M059J (cell line): ENCODE measurements at regions not wholly inside any gene's neighbourhood (a gene's known extent, or its start where the extent isn't known, plus 50 kb on each side); places are given as distances from the start of the nearest gene placed in this dataset.
"Not testable (repeated sequence)": the region's sequence is repeated elsewhere in the genome, so short reads cannot be mapped to it uniquely, and the experiment has no call there.

Experiments
- DNase-seq: peaks from one replicate; pipeline ENCODE4 v3.0.0-alpha.2; 2012; ENCODE audit warnings: low read depth

- DNase-seq, result no peak
Measured at GRCh38 chr1:60274422-60275290, 201.1 kb upstream of the C1orf87 start.

DNA sequence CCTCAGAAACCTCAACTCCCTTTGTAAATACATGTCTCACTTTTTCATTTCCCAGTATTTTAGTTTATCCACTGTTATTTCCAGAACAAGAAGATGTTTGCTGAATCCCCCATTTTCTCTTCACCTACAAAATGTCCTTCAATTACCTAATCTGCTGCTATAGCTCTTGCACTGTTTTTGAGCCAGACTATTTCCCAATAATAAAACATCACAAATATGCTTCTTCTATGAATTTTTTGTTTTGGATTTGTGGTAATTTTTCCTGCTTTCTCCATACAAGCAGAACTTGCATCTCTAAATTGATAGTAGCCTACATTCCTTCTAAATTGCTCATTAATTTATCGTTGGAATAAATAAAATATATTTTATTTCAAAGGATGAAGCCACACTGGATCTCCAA lies 199.6 kb upstream of the C1orf87 start:
- no peak for DNase-seq

- no peak for DNase-seq
Measured at GRCh38 chr1:60271041-60271440, 197.5 kb upstream of the C1orf87 start.

- no peak for DNase-seq
Measured at GRCh38 chr1:60268451-60268850, 194.9 kb upstream of the C1orf87 start.

DNA sequence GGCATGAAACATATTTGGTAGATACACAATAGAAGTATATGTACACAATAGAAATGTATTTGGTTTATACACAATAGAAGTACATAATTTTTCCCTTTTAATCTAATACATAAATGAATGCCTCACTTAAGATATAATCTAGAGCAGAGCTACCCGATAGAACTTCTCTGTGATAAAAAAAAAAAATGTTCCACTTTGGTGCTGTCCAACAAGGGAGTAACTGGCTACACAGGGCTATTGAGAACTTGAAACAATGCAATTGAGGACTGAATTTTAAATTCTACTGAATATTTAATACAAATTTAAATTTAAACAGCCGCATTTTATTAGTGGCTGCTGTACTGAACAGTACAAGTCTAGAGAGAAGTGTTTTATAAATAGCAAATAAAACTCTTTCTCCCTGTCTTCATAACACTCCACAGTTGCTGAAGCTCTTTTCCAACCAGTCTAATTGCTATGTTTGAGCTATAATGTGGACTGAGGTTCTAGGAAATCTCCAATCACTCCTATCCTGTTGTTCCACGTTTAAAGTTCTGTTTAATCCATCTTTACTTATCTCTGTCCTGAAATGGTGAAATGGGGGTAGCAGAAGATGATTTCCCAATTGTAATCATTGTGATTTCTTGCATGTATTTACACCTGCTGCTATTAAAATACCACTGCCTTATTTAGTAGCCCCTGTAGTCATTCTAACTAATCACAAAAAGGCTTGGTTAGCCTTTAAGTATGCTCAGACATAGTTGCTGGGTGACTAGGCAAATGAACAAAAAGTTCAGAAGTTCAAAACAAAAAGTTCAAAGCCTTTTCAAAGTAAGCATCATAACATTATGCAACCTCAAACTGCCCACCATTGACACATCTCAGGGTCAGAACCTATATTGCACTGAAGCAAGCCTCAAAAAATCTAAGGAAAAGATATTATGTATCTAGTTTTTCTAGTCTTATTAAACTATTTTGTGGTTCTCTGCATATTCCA lies 192.3 kb upstream of the C1orf87 start:
- no peak for DNase-seq

DNA sequence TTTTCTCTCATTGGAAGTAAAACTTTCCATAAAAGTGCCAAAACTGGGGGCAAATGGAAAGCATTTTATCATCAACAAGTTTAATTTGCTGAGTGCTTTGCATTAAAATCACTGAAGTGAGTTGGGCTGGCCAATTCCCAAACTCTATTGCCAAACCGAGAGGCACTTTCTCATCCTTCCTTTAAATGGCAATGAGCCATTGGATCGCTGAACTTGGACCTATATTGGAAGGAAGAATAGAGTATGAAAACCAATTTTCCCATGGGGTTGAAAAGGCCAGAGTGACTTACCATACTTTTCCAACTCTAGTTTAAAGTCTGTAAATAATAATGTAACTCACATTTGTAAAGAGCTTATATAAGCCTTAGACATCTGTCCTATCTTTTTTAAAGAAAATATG lies 189.1 kb upstream of the C1orf87 start:
- DNase-seq, result no peak

DNA sequence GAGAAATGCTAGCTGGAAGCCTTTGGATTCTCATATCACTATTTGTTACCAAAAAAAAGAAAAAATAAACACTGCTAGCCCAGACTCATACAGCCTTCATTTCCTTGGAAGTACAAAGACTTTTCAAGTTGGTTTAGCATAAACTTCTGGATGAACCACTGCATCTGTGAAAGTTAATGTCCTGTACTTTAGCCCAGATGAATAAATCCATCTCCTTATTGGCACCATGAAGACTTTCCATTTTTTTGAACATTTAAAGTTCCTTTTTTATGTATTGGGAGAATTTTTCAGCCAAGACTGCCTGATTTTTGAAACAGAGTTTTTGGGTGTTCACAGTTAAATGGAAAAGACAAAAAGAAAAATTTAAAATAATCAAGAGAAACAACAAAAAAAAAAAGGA lies 184.0 kb upstream of the C1orf87 start:
- no peak for DNase-seq

- no peak for DNase-seq
Measured at GRCh38 chr1:60255565-60255964, 182.0 kb upstream of the C1orf87 start.

DNA sequence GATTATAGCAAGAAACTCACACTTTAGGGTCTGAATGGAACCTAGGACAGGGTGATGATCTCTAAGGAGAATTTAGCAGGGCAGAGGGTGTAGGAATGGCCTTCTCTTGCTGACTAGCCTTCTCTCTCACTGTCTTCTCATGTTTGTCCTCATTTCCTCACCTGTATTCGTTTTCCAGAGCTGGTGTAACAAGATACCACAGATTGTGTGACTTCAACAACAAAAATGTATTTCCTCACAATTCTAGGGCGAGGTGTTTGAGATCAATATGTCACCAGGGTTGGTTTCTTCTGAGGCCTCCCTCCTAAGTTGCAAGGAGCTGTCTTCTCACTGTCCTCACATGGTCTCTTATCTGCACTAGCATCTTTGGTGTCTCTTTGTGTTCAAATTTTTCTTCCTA lies 177.9 kb upstream of the C1orf87 start:
- no peak for DNase-seq

DNA sequence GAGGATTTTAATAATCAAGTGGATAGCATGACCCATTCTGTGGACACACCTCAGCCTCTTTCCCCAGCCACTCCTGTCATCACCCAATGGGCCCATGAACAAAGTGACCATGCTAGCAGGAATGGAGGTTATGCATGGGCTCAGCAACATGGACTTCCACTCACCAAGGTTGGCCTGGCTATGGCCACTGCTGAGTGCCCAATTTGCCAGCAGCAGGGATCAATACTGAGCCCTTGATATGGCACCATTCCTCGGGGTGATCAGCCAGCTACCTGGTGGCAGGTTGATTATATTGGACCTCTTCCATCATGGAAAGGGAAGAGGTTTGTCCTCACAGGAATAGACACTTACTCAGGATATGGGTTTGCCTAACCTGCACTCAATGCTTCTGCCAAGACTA lies 173.9 kb upstream of the C1orf87 start:
- not testable (repeated sequence) for DNase-seq

DNA sequence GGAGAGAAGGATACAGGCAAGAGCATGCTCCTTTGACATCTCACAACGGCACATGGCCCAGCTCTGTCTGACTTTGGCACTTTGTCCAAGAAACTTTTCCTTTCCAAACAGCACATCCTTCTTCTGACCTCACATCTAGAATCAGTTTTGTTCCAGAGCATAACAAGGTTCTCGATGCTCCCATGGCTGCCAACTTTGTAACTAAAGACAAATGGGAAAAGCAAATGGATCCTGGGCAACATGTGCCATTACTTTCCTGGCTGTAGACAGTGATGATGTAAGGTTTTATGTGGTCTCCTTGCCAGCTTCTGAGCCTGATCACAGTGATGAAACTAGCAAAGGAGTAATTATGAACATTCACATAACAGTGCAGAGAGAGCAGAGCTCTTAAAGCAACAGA lies 171.8 kb upstream of the C1orf87 start:
- no peak for DNase-seq

DNA sequence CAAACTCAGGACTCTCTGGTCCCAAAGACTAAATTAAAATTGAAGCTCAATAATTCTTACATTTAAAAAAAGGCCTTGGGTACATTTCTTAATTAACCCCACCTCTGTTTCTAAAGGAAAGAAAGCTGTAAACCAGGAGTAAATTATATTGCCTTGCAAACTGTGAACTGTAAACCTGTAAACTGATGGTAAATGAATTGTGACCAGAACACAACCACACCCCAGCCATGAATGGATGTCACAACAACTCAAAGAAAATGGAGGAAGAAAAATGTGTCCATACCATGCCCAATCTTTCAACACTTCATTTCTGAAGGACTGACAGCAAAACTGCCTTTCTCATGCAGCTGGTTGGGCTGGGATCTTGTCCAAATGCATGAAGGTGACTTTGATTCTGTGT lies 171.3 kb upstream of the C1orf87 start:
- DNase-seq, result no peak

DNA sequence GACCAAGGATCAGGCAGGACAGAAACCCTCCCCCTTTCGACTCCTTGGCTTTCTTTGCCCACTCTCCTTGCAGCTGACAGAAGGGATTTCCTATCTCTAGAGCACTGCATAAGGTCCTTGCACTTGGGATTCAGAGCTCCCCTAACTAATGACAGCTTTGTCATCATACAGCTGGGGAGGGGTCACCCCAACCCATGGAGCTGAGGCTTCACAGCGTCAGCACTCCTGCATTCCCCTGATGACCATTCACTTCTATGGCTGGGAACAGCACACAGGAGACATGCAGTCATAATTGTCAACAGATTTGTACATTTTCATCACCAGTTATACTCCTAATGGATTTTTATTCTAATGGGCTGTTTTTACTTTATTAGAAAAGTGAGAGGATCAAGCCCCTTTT lies 161.7 kb upstream of the C1orf87 start:
- no peak for DNase-seq

GRCh38 chr1:60234776-60235175 lies 161.2 kb upstream of the C1orf87 start:
- DNase-seq, result no peak

GRCh38 chr1:60229821-60230220 lies 156.3 kb upstream of the C1orf87 start:
- DNase-seq, result no peak

DNA sequence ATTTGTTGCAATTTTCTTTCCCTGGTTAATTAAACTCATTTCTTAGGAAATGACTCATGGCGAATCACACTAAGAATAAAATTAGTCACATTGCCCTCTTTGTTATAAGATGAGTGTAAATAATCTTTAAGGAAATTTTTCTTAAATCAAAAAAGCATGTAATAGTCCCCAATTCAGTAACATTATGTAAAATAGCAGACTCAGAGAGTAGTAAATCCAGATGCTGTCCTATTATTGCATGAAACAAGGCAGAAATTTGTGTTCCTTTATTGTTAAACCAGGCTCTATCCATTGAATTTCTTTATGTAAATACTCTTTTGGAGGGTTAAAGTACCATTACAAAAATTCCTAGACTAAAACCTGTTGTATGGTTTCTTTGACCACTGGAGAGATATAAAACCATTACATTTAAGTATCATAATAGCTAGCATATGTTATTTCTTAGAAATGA lies 154.5 kb upstream of the C1orf87 start:
- no peak for DNase-seq

- no peak for DNase-seq
Measured at GRCh38 chr1:60227601-60228000, 154.0 kb upstream of the C1orf87 start.

- no peak for DNase-seq
Measured at GRCh38 chr1:60225486-60225885, 151.9 kb upstream of the C1orf87 start.

- no peak for DNase-seq
Measured at GRCh38 chr1:60224523-60224922, 151.0 kb upstream of the C1orf87 start.

DNA sequence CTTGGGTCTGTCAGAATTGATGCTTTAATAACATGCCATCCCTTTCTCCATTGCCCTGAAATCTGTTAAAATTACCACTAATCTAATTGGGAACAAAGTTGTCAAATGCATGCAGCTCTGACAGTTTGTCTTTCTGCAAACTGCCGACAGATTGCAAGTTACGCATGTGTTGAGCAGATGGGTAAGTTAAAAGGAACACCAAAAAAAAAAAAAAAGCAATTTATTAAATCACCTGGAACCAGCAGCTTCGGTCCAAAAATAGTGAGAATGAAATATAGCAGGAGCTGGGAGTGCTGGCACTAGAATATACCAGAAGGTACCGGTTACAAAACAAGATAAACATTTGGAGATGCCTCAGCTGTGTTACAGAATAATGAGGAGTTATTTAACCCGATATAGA lies 149.6 kb upstream of the C1orf87 start:
- no peak for DNase-seq

DNA sequence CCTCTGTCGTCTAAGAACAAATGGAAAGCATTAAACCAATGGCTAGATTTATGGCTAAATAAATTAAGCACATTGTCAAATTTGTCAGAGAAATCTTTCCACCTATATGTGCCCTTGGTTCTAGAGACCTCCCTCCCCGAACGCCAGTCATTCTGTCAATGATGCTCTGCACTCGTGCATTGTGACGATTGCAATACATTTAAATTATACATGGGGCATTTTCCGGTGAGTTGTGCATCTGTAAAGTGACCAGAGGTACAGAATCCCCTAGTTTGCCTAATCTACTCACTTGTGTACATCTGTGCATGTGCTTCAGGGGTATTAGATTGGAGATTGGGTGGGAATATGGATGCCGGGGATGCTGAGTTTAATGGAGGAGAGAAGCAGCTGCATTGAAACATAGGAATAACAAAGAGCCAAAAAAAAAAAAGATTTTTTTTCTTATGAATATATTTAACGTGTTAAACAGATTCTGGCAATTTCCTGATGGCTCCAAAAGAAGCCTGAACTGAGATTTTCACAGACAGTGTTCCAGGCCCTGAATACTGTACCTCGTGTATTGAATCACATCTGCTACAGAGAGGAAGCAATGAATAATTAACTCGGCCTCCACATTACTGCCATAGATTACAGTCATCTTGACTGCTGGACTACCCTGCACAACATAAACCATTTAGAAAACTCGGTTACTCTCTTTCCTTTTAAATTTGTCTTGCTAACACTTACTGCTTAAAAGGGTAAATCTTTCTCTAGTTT lies 149.0 kb upstream of the C1orf87 start:
- no peak for DNase-seq

DNA sequence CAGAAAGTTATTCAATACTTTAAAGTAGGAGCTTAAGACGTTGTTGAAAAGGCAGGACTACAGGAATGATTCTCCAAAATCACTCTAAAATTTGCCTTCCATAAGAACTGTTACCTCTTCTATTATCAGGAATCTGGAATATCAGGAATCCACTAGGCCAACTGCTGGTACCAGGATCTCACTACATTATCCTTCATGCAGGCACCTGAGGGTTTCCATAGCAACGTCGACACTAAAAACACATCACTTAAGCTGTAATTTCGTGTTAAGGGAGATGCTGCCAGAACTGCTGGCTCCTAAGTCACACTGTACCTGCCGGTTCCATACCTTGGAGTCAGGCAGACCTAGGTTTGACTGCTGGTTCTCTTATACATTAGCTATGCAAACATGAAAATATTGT lies 139.7 kb upstream of the C1orf87 start:
- DNase-seq, result no peak
